WTC11 (cell line): ENCODE measurements at regions not wholly inside any gene's neighbourhood (a gene's known extent, or its start where the extent isn't known, plus 50 kb on each side); places are given as distances from the start of the nearest gene placed in this dataset.

Experiments
- ATAC-seq: fragments of 200-7000 bp; cut with Tn5 transposase; 2 replicates; pipeline ENCODE4 v1.10.0; 2021; ENCODE audit warnings: mild to moderate bottlenecking, moderate library complexity
- CTCF ChIA-PET: fragments of 300-600 bp; sonication (Branson Sonifier 250); formaldehyde crosslinking; loops from one replicate; lab custom pipeline; 2021; ENCODE audit warnings: antibody characterized with exemption; lab: Charles Lee
- POLR2A ChIA-PET: fragments of 350-600 bp; sonication (Branson Sonifier 250); formaldehyde crosslinking; loops from one replicate; lab custom pipeline; 2021; ENCODE audit warnings: antibody characterized with exemption; lab: Charles Lee
- DNase-seq: peaks from one replicate; pipeline ENCODE4 v3.0.0; 2021; ENCODE audit warnings: low spot score
- H3K27ac Mint-ChIP-seq: 2 replicates; pipeline ENCODE4 v1.8.0; 2021; ENCODE audit warnings: mixed read lengths
- H3K27me3 Mint-ChIP-seq: 2 replicates; pipeline ENCODE4 v1.8.0; 2021; ENCODE audit warnings: low read depth, mild to moderate bottlenecking, moderate library complexity, mixed read lengths
- H3K36me3 Mint-ChIP-seq: 2 replicates; pipeline ENCODE4 v1.8.0; 2021; ENCODE audit warnings: mixed read lengths
- H3K4me1 Mint-ChIP-seq: 2 replicates; pipeline ENCODE4 v1.8.0; 2022; ENCODE audit warnings: mixed read lengths
- H3K4me3 Mint-ChIP-seq: 2 replicates; pipeline ENCODE4 v1.8.0; 2021; ENCODE audit warnings: mild to moderate bottlenecking, moderate library complexity, mixed read lengths
- H3K9me3 Mint-ChIP-seq: 2 replicates; pipeline ENCODE4 v1.8.0; 2021; ENCODE audit warnings: mixed read lengths
- AR ChIP-seq: fragments of 250-450 bp; sonication (Bioruptor Pico); IDR thresholded peaks from 2 replicates; pipeline ENCODE4 v1.9.0; 2021; ENCODE audit warnings: mild to moderate bottlenecking
- FOXP4 ChIP-seq: sonication (generic); formaldehyde crosslinking; IDR thresholded peaks from 2 replicates; pipeline ENCODE4 v1.8.0; 2022; ENCODE audit warnings: mild to moderate bottlenecking, missing genetic modification reagents
- HMGA2 ChIP-seq: fragments of 250-450 bp; sonication (Bioruptor Pico); IDR thresholded peaks from 2 replicates; pipeline ENCODE4 v1.4.0; 2021; ENCODE audit warnings: mild to moderate bottlenecking, moderate library complexity
- IRF2 ChIP-seq: sonication (generic); formaldehyde crosslinking; IDR thresholded peaks from 2 replicates; pipeline ENCODE4 v1.8.0; 2022; ENCODE audit warnings: low read depth, missing genetic modification reagents, borderline replicate concordance
- JAZF1 ChIP-seq: fragments of 250-450 bp; sonication (Bioruptor Pico); IDR thresholded peaks from 2 replicates; pipeline ENCODE4 v1.9.0; 2021; ENCODE audit warnings: moderate library complexity, mild to moderate bottlenecking, inconsistent platforms
- MYBL2 ChIP-seq: sonication (generic); formaldehyde crosslinking; IDR thresholded peaks from 2 replicates; pipeline ENCODE4 v1.8.1; 2023; ENCODE audit warnings: mild to moderate bottlenecking, moderate library complexity, missing genetic modification reagents
- NFATC4 ChIP-seq: fragments of 250-450 bp; sonication (Bioruptor Pico); IDR thresholded peaks from 2 replicates; pipeline ENCODE4 v1.9.0; 2021; ENCODE audit warnings: mild to moderate bottlenecking
- OVOL2 ChIP-seq: fragments of 250-450 bp; sonication (Bioruptor Pico); IDR thresholded peaks from 2 replicates; pipeline ENCODE4 v1.9.0; 2021; ENCODE audit warnings: mild to moderate bottlenecking, borderline replicate concordance
- SMAD3 ChIP-seq: sonication (generic); formaldehyde crosslinking; IDR thresholded peaks from 2 replicates; pipeline ENCODE4 v1.8.0; 2022; ENCODE audit warnings: missing genetic modification reagents, mild to moderate bottlenecking, borderline replicate concordance
- SOX15 ChIP-seq: fragments of 250-450 bp; sonication (Bioruptor Pico); IDR thresholded peaks from 2 replicates; pipeline ENCODE4 v1.9.0; 2021; ENCODE audit warnings: mild to moderate bottlenecking
- TCF7 ChIP-seq: sonication (generic); formaldehyde crosslinking; IDR thresholded peaks from 2 replicates; pipeline ENCODE4 v1.8.0; 2022; ENCODE audit warnings: mild to moderate bottlenecking, low read depth, missing genetic modification reagents, moderate library complexity
- TP53 ChIP-seq: sonication (generic); formaldehyde crosslinking; IDR thresholded peaks from 2 replicates; pipeline ENCODE4 v1.8.1; 2023; ENCODE audit warnings: mild to moderate bottlenecking, missing genetic modification reagents
- ZBTB21 ChIP-seq: sonication (generic); formaldehyde crosslinking; IDR thresholded peaks from 2 replicates; pipeline ENCODE4 v1.8.1; 2023; ENCODE audit warnings: mild to moderate bottlenecking, missing genetic modification reagents, borderline replicate concordance
- ZMAT4 ChIP-seq: fragments of 250-450 bp; sonication (Bioruptor Pico); IDR thresholded peaks from 2 replicates; pipeline ENCODE4 v1.9.0; 2021; ENCODE audit warnings: mild to moderate bottlenecking
- ZNF263 ChIP-seq: sonication (generic); formaldehyde crosslinking; IDR thresholded peaks from 2 replicates; pipeline ENCODE4 v1.8.1; 2022; ENCODE audit warnings: low read depth, mild to moderate bottlenecking, moderate library complexity, missing genetic modification reagents
- ZNF423 ChIP-seq: fragments of 250-450 bp; sonication (Bioruptor Pico); IDR thresholded peaks from 2 replicates; pipeline ENCODE4 v2.1.2; 2022; ENCODE audit warnings: mild to moderate bottlenecking, moderate library complexity
- ZNF532 ChIP-seq: fragments of 250-450 bp; sonication (Bioruptor Pico); IDR thresholded peaks from 2 replicates; pipeline ENCODE4 v1.9.0; 2021; ENCODE audit warnings: mild to moderate bottlenecking, borderline replicate concordance
- TF ChIP-seq, protein P1 (sequence below): sonication (generic); formaldehyde crosslinking; IDR thresholded peaks from 2 replicates; pipeline ENCODE4 v1.8.0; 2022; ENCODE audit warnings: mild to moderate bottlenecking, missing genetic modification reagents
- TF ChIP-seq, protein P2 (sequence below): sonication (generic); formaldehyde crosslinking; IDR thresholded peaks from 2 replicates; pipeline ENCODE4 v1.8.0; 2022; ENCODE audit warnings: mild to moderate bottlenecking, missing genetic modification reagents
- TF ChIP-seq, protein P3 (sequence below): sonication (generic); formaldehyde crosslinking; IDR thresholded peaks from 2 replicates; pipeline ENCODE4 v1.8.1; 2022; ENCODE audit warnings: low read depth, missing genetic modification reagents, borderline replicate concordance

DNA sequence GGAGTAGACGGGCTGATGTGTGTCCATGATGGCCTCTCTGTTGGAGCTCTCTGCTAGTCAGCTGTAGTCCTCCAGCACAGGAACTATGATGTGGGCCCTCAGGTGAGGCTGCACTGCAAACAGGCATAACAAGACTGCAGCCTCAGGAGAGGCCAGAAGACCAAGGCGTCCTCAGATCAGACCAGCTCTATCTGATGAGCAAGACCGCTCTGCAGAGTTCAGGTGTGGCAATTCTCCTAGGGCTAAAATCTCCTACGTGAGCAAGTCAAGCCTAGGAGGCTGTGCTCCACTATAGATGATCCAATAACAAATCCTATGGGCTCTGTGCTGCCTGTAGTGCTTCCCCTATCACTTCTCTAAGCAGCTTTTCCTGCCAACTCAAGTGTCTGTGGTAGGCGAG, 633.4 kb upstream of the SYNCRIP start (continued):
- TF ChIP-seq ZMAT4 (CRISPR knock-in tag) = no peak
- TF ChIP-seq TCF7 (CRISPR knock-in tag) = no peak
- TF ChIP-seq ZNF532 (CRISPR knock-in tag) = no peak
- TF ChIP-seq FOXP4 (CRISPR knock-in tag) = no peak
- TF ChIP-seq, protein P1, sequence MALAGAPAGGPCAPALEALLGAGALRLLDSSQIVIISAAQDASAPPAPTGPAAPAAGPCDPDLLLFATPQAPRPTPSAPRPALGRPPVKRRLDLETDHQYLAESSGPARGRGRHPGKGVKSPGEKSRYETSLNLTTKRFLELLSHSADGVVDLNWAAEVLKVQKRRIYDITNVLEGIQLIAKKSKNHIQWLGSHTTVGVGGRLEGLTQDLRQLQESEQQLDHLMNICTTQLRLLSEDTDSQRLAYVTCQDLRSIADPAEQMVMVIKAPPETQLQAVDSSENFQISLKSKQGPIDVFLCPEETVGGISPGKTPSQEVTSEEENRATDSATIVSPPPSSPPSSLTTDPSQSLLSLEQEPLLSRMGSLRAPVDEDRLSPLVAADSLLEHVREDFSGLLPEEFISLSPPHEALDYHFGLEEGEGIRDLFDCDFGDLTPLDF (CRISPR knock-in tag) = no peak
- TF ChIP-seq TP53 (CRISPR knock-in tag) = no peak
- TF ChIP-seq JAZF1 (CRISPR knock-in tag) = no peak
- TF ChIP-seq ZBTB21 = no peak

- H3K27ac Mint-ChIP-seq = no peak overlapping the region
- ATAC-seq (no peak), DNase-seq (no peak)
- H3K4me1 Mint-ChIP-seq = no peaks in the 10 kb centered on the region
- H3K36me3 Mint-ChIP-seq = peaks cover 2% of the 10 kb centered on the region; the same call in 1 of the 2 replicates
- H3K9me3 Mint-ChIP-seq = peaks cover 38% of the 10 kb centered on the region
- POLR2A ChIA-PET = no interaction called here
- H3K27me3 Mint-ChIP-seq = no peaks in the 10 kb centered on the region
- CTCF ChIA-PET = no interaction called here
- H3K4me3 Mint-ChIP-seq = no peak overlapping the region
- TF ChIP-seq, protein P2, sequence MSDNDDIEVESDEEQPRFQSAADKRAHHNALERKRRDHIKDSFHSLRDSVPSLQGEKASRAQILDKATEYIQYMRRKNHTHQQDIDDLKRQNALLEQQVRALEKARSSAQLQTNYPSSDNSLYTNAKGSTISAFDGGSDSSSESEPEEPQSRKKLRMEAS (CRISPR knock-in tag) = no peak
- no peak for TF ChIP-seq AR (CRISPR knock-in tag)
- no peak for TF ChIP-seq HMGA2 (CRISPR knock-in tag)
- no peak for TF ChIP-seq IRF2 (CRISPR knock-in tag)
- TF ChIP-seq NFATC4 = no peak
- no peak for TF ChIP-seq SOX15 (CRISPR knock-in tag)
- no peak for TF ChIP-seq TCF7 (CRISPR knock-in tag)
- TF ChIP-seq, protein P3, sequence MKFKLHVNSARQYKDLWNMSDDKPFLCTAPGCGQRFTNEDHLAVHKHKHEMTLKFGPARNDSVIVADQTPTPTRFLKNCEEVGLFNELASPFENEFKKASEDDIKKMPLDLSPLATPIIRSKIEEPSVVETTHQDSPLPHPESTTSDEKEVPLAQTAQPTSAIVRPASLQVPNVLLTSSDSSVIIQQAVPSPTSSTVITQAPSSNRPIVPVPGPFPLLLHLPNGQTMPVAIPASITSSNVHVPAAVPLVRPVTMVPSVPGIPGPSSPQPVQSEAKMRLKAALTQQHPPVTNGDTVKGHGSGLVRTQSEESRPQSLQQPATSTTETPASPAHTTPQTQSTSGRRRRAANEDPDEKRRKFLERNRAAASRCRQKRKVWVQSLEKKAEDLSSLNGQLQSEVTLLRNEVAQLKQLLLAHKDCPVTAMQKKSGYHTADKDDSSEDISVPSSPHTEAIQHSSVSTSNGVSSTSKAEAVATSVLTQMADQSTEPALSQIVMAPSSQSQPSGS (CRISPR knock-in tag) = no peak
- no peak for TF ChIP-seq ZNF263 (CRISPR knock-in tag)
- TF ChIP-seq SMAD3 (CRISPR knock-in tag) = no peak
- TF ChIP-seq MYBL2 = no peak
- TF ChIP-seq ZNF423 = no peak
- TF ChIP-seq ZNF532 (CRISPR knock-in tag) = no peak
- TF ChIP-seq JAZF1 (CRISPR knock-in tag) = no peak
- no peak for TF ChIP-seq OVOL2
Measured at GRCh38 chr6:86273936-86274335, 631.2 kb upstream of the SYNCRIP start.
